Amygdala (tissue), 56 donors: ENCODE measurements at regions not wholly inside any gene's neighbourhood (a gene's known extent, or its start where the extent isn't known, plus 50 kb on each side); places are given as distances from the start of the nearest gene placed in this dataset.
"Not testable (repeated sequence)": the region's sequence is repeated elsewhere in the genome, so short reads cannot be mapped to it uniquely, and the experiment has no call there.

Experiments
- DNase-seq, 56 donors: peaks; one replicate each; lab custom pipeline; 2025; lab: John Stamatoyannopoulos, UW

DNA sequence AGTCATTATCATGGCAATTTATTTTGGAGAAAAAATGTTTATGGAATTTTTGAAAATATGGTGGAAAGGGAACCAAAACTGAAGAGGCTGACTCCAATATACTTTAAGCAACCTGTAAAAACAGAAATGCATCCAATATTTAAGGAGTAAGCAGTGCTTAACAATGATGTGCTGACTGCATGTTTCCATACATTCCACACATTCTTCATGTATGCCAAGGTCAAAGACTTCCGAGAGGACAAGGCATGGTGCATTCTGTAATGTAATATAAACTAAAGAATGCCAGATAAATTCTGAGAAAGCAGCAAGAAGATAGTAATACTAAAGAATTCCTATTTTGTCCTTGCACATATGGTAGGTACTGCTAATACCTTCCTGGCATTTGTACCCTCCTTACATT lies 2015.9 kb upstream of the CDH9 start:
- no peak for DNase-seq

DNA sequence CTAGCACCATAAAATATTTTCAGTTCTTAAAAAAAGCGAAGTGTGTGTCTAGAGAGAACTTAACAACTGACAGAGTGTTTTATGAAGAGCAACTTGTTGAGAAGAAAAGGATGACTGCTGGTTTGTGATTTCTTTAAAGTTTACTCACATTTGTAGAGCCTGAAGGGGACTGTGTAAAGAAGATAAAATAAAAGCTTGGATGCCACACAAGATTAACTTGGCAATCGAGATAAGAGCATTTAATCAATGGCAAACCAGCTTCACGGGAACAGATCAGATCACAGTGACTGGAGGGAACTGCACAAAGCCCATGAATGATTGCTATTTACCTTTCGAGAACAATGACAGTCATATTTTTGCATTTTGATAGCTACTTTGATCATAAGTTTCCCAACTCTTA lies 2013.1 kb upstream of the CDH9 start:
- DNase-seq: no peak

- no peak for DNase-seq
Measured at GRCh38 chr5:29042152-29042551, 2003.8 kb upstream of the CDH9 start.

DNA sequence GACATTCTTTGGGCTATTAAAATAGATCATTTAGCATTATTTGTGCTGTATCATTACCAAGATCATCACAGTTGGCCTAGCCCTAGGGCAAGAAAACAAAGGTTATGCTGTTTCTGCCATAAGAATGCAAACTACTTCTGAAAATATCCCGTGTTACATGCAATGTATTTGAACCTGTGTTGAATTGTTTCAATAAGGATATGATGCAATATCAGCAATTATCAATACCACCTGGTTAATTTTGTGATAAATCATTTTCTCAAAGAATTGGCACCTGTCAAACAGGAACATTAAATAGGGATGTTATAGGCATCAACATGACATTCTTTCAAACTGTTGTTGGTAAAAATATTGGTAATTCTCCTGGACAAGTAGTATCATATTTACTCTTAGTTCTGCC lies 2002.0 kb upstream of the CDH9 start:
- no peak for DNase-seq

GRCh38 chr5:29039994-29040393 lies 2001.6 kb upstream of the CDH9 start:
- no peak for DNase-seq

DNA sequence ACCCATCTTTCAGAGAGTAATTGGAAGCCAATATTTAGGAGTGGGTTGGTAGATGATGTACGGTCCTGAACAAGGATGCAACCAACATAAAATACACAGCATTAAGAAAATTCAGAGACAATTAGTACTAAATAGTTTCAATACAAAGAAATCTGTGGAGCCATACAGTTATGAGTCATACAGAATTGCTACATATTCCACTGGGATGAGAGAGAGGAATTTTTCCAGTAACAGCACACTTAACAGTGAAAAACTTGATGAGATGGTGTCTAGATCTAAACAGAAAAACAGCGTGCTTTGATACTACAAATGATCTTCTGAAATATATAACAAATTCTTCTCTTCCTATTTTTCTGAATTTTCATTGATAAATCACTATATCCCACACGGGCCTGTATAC lies 1999.3 kb upstream of the CDH9 start:
- no peak for DNase-seq

- no peak for DNase-seq
Measured at GRCh38 chr5:29024052-29024451, 1985.7 kb upstream of the CDH9 start.

DNA sequence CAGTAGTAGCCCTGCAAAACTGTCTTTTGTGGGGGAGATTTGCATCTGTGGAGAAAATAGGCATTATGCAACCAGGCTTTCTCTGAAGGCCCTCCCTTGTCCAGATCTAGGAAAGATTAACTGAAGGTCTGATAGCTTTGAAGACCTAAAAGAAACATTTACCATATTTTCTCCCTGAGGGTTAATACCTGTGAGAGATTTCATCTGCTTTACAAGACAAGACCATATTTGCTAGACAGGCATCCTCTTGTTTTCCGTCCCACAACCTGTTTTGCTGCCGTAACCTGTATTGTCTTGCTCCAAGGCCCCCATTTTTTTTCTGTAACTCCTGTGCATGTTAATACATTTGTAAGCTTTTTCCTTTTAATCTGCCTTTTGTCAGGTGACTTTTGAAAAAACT lies 1985.2 kb upstream of the CDH9 start:
- DNase-seq: no peak

- DNase-seq: no peak
Measured at GRCh38 chr5:29017501-29017900, 1979.1 kb upstream of the CDH9 start.

DNA sequence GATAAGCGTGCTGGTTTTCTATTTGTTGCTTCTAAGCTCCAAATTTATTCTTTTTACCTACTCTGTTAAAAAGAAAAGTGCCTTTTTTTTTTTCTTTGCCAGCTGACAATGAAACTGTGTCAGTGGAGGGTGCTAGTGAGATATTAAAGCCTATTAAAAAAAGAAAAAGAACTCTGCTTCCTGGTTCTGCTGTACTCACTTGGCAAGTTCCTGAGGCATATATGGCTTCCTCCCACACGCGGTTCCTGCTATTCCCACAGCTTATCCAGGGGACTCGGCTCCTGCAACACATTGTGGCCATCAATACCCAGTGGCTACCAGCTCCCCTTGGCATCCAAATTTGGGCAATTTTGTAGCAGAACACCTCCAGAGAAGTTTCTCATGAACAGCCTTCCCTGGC lies 1977.7 kb upstream of the CDH9 start:
- DNase-seq: no peak

DNA sequence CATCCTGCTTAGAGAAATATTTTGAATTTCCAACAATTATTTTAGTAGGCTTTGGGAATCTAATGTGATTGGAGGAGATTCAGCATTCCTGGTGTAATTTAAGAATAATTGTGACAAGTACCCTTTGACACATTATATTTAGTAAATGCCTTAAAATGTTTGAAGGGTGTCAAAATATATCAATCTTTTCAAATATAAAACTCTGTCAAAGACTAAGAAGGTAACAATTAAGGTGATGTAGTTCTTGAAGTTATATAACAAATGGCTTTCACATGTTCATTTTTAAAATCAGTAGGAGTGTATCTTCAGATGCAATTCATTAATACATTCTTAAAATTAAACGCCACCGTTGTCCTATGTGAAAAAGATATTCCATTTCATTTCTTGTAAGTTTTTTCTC lies 1977.1 kb upstream of the CDH9 start:
- no peak for DNase-seq

DNA sequence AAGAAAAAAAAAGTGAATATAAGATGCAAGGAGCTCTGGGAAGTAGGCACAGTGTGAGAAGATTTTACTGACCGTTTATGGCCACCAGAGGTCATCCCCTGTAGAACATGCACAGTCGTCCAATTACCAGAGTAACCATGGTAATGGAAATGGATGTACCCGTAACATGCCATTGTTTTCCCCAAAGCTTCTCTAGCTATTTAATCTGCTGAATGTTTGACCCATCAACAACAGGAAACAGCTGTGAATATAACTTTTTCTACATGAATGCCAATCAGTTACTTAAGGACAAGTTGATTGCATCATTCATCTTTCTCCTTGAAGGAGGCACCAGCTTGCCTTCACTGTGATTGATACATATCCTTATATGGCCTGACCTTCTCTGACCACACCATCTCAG lies 1967.0 kb upstream of the CDH9 start:
- DNase-seq: no peak

- DNase-seq: no peak
Measured at GRCh38 chr5:29002481-29002880, 1964.1 kb upstream of the CDH9 start.

DNA sequence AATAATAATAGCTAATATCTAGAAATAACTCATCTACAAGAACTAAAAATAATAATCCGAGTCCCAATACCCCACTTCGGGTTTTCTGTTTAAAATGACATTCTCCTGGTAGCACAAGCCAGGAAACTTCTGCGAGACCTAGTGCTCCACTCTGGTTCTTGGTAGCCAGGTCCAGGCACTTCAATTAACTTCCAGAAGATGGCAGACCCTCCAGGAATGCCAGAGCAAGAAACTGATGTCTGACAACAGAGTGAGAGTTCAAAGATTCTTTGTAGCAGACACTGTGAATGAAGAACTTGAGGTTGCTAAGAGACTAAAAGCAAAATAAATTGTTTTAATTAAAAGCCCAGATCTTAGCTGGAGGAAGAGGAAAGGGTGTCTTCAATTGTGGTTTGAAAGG lies 1963.3 kb upstream of the CDH9 start:
- no peak for DNase-seq

DNA sequence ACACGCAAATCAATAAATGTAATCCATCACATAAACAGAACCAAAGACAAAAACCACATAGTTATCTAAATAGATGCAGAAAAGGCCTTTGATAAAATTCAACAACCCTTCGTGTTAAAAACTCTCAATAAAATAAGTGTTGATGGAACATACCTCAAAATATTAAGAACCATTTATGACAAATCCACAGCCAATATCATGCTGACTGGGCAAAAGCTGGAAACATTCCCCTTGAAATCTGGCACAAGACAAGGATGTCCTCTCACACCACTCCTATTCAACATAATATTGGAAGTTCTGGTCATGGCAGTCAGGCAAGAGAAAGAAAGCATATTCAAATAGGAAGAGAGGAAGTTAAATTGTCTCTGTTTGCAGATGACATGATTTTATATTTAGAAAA lies 1946.3 kb upstream of the CDH9 start:
- DNase-seq: no peak

- DNase-seq: no peak
Measured at GRCh38 chr5:28975508-28975907, 1937.1 kb upstream of the CDH9 start.

DNA sequence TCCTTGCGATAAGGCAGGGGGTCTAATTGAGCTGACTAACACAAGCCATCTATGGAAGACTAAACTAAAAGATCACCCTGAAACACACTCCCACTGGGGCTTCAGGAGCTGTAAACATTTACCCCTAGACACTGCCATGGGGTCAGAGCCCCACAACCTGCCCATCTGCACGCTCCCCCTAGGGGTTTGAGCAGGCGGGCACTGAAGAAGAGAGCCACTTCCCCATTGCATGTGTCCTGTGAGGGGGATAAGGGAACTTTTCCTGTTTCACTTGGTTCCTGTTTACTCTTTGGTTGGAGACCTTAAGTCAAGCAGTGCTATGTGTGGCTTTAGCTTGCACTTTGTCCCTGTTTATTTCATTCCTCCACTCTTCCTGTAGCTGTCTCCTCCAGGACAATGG lies 1929.5 kb upstream of the CDH9 start:
- DNase-seq: no peak

DNA sequence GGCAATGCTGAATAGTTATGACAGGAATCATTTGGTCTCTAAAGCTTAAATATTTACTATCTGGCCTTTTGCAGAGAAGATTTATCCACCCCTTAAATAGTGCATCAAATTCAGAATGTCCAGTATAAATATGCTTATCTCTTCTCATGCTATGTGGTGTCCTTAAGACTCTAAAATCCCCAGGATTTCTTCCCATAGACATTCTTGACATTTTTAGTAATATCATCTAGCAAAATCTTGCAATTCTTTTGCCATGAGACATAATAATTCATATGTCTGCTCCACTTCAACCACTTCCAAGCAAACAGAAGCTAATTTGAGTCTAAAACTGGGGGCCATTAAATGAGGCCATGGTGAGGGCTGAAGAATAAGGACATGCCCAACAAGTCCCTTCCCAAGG lies 1923.4 kb upstream of the CDH9 start:
- DNase-seq: no peak

- DNase-seq: no peak
Measured at GRCh38 chr5:28958581-28958980, 1920.2 kb upstream of the CDH9 start.

DNA sequence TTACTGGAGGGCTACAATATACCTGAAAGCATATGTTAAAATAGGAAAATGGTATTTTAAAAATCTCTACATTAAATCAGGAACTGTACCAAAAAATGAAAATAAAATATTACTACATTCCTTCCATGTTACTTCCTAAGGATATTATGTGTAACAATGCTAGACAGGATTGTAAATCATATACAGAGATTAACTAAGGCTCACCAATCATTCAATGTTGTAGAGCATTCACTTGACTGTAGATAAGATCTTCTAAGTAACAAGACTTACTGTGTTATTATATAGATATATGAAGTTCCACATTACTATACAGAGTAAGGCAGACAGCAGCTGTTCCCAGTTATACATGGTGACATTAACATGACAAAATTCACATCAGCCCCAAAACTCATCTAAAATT lies 1919.1 kb upstream of the CDH9 start:
- DNase-seq: no peak

- no peak for DNase-seq
Measured at GRCh38 chr5:28954074-28954473, 1915.7 kb upstream of the CDH9 start.

DNA sequence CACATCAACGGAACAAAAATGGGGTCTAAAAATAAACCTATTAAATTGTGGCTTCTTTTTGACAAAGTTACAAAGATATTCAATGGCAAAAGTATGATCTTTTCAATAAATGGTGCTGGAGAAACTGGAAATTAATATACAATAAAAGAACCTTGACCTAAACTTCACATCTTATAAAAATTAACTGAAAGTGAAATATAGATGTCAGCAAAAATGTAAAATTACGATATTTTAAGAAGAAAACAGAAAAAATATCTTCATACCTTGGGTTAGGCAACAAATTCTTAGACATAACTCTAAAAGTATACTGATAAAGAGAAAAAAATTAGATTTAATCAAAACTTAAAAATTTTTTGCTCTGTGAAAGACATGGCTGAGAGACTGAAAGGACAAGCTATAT lies 1909.5 kb upstream of the CDH9 start:
- no peak for DNase-seq

DNA sequence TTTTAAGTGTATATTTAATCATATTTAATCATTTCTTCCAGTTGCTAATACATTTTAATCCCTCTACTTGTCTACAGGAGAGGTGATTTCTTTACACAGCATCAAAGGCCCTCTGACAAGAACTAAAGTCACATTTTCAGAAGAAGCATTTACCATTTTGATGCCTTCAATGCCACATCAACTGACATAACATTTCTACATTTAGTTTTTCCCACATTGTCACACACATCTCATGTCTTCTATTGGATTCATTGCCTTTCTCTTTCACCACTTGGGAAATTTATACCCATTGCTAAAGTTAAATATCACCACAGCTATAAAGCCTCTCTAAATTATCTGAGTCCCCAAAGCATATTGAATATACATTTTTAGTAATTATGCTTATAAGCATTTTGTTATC lies 1907.5 kb upstream of the CDH9 start:
- no peak for DNase-seq

- DNase-seq: not testable (repeated sequence)
Measured at GRCh38 chr5:28929366-28929765, 1891.0 kb upstream of the CDH9 start.
